ENCODE measurements at regions not wholly inside any gene's neighbourhood (a gene's known extent, or its start where the extent isn't known, plus 50 kb on each side); places are given as distances from the start of the nearest gene placed in this dataset.

GRCh38 chr1:95536501-95536900 is 302.5 kb downstream of the RWDD3 start:
- TF ChIP-seq MYC (IDR thresholded peaks at IDR 0.05; ENCODE audit: low read depth, low read length) (no peak), MYC (CRISPR knock-in tag; IDR thresholded peaks at IDR 0.05; ENCODE audit: borderline replicate concordance, low read depth) (no peak), POLR2AphosphoS5 (IDR thresholded peaks at IDR 0.05; ENCODE audit: control insufficient read depth, insufficient read depth, low read depth, low read length) (no peak), CTCF (IDR thresholded peaks at IDR 0.05 in 2 of 3, conservative IDR thresholded peaks at IDR 0.05 in 1 of 3; ENCODE audit: insufficient read depth in 2 of 3, low read depth in 1 of 3, low read length in 3 of 3) (no peak), ZNF644 (tag; IDR thresholded peaks at IDR 0.05; ENCODE audit: low read depth) (no peak), CREB1 (IDR thresholded peaks at IDR 0.05) (no peak), CREB1 (CRISPR knock-in tag; IDR thresholded peaks at IDR 0.05) (no peak), EGR1 (conservative IDR thresholded peaks at IDR 0.05) (no peak), BRD9 (IDR thresholded peaks at IDR 0.05; ENCODE audit: low read depth, partially characterized antibody) (no peak), POLR2A (conservative IDR thresholded peaks at IDR 0.05) (no peak), MTF1 (CRISPR knock-in tag; IDR thresholded peaks at IDR 0.05; ENCODE audit: borderline replicate concordance) (no peak), NR2C1 (IDR thresholded peaks at IDR 0.05) (no peak), NR2C1 (tag; IDR thresholded peaks at IDR 0.05) (no peak), SMARCA4 (IDR thresholded peaks at IDR 0.05) (no peak), JUND (IDR thresholded peaks at IDR 0.05; ENCODE audit: borderline replicate concordance, low read depth, low read length) (no peak), JUND (tag; IDR thresholded peaks at IDR 0.05; ENCODE audit: borderline replicate concordance, low read depth, low read length) (no peak), FOXO4 (CRISPR knock-in tag; IDR thresholded peaks at IDR 0.05) (no peak)
